ENCODE measurements at regions not wholly inside any gene's neighbourhood (a gene's known extent, or its start where the extent isn't known, plus 50 kb on each side); places are given as distances from the start of the nearest gene placed in this dataset.

- DNase-seq (ENCODE audit: low read depth in 4 of 6, low spot score in 6 of 6), result no peak
These were observed 152.0 kb downstream of the INSIG2 start for GRCh38 chr2:118240276-118240675.

GRCh38 chr2:118239284-118239683 lies 151.0 kb downstream of the INSIG2 start:
- Histone ChIP-seq H3K4me3 (ENCODE audit: low read depth, low read length) (no peak overlapping the region), H3K9me3 (ENCODE audit: control insufficient read depth, insufficient read depth, low read length) (no peaks in the 10 kb centered on the region), H3K27ac (ENCODE audit: low read depth, low read length) (no peak overlapping the region), H3K36me3 (ENCODE audit: control insufficient read depth, insufficient read depth, low read length) (no peaks in the 10 kb centered on the region), H3K4me1 (ENCODE audit: control insufficient read depth, insufficient read depth, low read length) (no peaks in the 10 kb centered on the region), H3K27me3 (ENCODE audit: control insufficient read depth, insufficient read depth, low read length) (no peaks in the 10 kb centered on the region)
- 93% methylated on average over 5 of the region's 5 CpGs for WGBS (ENCODE audit: insufficient coverage)
- DNase-seq (ENCODE audit: low read depth in 4 of 6, low spot score in 6 of 6), result no peak

More at GRCh38 chr2:118240276-118240675, 152.0 kb downstream of the INSIG2 start:
- H3K9me3 ChIP-seq (ENCODE audit: control insufficient read depth, insufficient read depth, low read length), result no peaks in the 10 kb centered on the region
- H3K4me1 ChIP-seq (ENCODE audit: control insufficient read depth, insufficient read depth, low read length), result no peaks in the 10 kb centered on the region
- H3K36me3 ChIP-seq (ENCODE audit: control insufficient read depth, insufficient read depth, low read length), result no peaks in the 10 kb centered on the region
- WGBS (ENCODE audit: insufficient coverage), result 93% methylated on average over 2 of the region's 2 CpGs
- no peak overlapping the region for H3K4me3 ChIP-seq (ENCODE audit: low read depth, low read length)
- no peaks in the 10 kb centered on the region for H3K27me3 ChIP-seq (ENCODE audit: control insufficient read depth, insufficient read depth, low read length)
- no peak overlapping the region for H3K27ac ChIP-seq (ENCODE audit: low read depth, low read length)

- DNase-seq (ENCODE audit: low read depth in 4 of 6, low spot score in 6 of 6), result no peak
- Histone ChIP-seq H3K9me3 (ENCODE audit: control insufficient read depth, insufficient read depth, low read length) (no peaks in the 10 kb centered on the region), H3K4me3 (ENCODE audit: low read depth, low read length) (no peak overlapping the region), H3K36me3 (ENCODE audit: control insufficient read depth, insufficient read depth, low read length) (no peaks in the 10 kb centered on the region), H3K27me3 (ENCODE audit: control insufficient read depth, insufficient read depth, low read length) (no peaks in the 10 kb centered on the region), H3K27ac (ENCODE audit: low read depth, low read length) (no peak overlapping the region), H3K4me1 (ENCODE audit: control insufficient read depth, insufficient read depth, low read length) (no peaks in the 10 kb centered on the region)
These were observed 149.2 kb downstream of the INSIG2 start for GRCh38 chr2:118237451-118237850.

- no peaks in the 10 kb centered on the region for H3K27me3 ChIP-seq (ENCODE audit: control insufficient read depth, insufficient read depth, low read length)
- no peaks in the 10 kb centered on the region for H3K9me3 ChIP-seq (ENCODE audit: control insufficient read depth, insufficient read depth, low read length)
- H3K4me1 ChIP-seq (ENCODE audit: control insufficient read depth, insufficient read depth, low read length), result no peaks in the 10 kb centered on the region
- H3K4me3 ChIP-seq (ENCODE audit: low read depth, low read length), result no peak overlapping the region
- WGBS (ENCODE audit: insufficient coverage), result 76% methylated on average over 7 of the region's 9 CpGs
- no peak for DNase-seq (ENCODE audit: low read depth in 4 of 6, low spot score in 6 of 6)
- no peak overlapping the region for H3K27ac ChIP-seq (ENCODE audit: low read depth, low read length)
- H3K36me3 ChIP-seq (ENCODE audit: control insufficient read depth, insufficient read depth, low read length), result no peaks in the 10 kb centered on the region
These were observed 144.5 kb downstream of the INSIG2 start for GRCh38 chr2:118232796-118233195.

- no peak overlapping the region for H3K27ac ChIP-seq (ENCODE audit: low read depth, low read length)
- no peaks in the 10 kb centered on the region for H3K9me3 ChIP-seq (ENCODE audit: control insufficient read depth, insufficient read depth, low read length)
- DNase-seq (ENCODE audit: low read depth in 4 of 6, low spot score in 6 of 6), result no peak
- no peak overlapping the region for H3K4me3 ChIP-seq (ENCODE audit: low read depth, low read length)
- H3K27me3 ChIP-seq (ENCODE audit: control insufficient read depth, insufficient read depth, low read length), result no peaks in the 10 kb centered on the region
- H3K4me1 ChIP-seq (ENCODE audit: control insufficient read depth, insufficient read depth, low read length), result no peaks in the 10 kb centered on the region
- 86% methylated on average over 1 of the region's 3 CpGs for WGBS (ENCODE audit: insufficient coverage)
- no peaks in the 10 kb centered on the region for H3K36me3 ChIP-seq (ENCODE audit: control insufficient read depth, insufficient read depth, low read length)
These were observed 144.1 kb downstream of the INSIG2 start for GRCh38 chr2:118232391-118232790.

- DNase-seq (ENCODE audit: low read depth in 4 of 6, low spot score in 6 of 6), result no peak
- H3K4me3 ChIP-seq (ENCODE audit: low read depth, low read length), result no peak overlapping the region
- no peak overlapping the region for H3K27ac ChIP-seq (ENCODE audit: low read depth, low read length)
- no peaks in the 10 kb centered on the region for H3K4me1 ChIP-seq (ENCODE audit: control insufficient read depth, insufficient read depth, low read length)
- H3K27me3 ChIP-seq (ENCODE audit: control insufficient read depth, insufficient read depth, low read length), result peaks cover 3% of the 10 kb centered on the region
- H3K36me3 ChIP-seq (ENCODE audit: control insufficient read depth, insufficient read depth, low read length), result no peaks in the 10 kb centered on the region
- 78% methylated on average over 3 of the region's 6 CpGs for whole genome bisulfite sequencing (ENCODE audit: insufficient coverage)
- no peaks in the 10 kb centered on the region for H3K9me3 ChIP-seq (ENCODE audit: control insufficient read depth, insufficient read depth, low read length)
These were observed 143.5 kb downstream of the INSIG2 start for GRCh38 chr2:118231759-118232158.

GRCh38 chr2:118227698-118228508 lies 139.6 kb downstream of the INSIG2 start:
- Histone ChIP-seq H3K4me1 (ENCODE audit: control insufficient read depth, insufficient read depth, low read length) (peaks cover 19% of the 10 kb centered on the region), H3K27ac (ENCODE audit: low read depth, low read length) (no peak overlapping the region), H3K27me3 (ENCODE audit: control insufficient read depth, insufficient read depth, low read length) (peaks cover 41% of the 10 kb centered on the region), H3K36me3 (ENCODE audit: control insufficient read depth, insufficient read depth, low read length) (no peaks in the 10 kb centered on the region), H3K4me3 (ENCODE audit: low read depth, low read length) (no peak overlapping the region), H3K9me3 (ENCODE audit: control insufficient read depth, insufficient read depth, low read length) (no peaks in the 10 kb centered on the region)
- 70% methylated on average over 3 of the region's 6 CpGs for whole genome bisulfite sequencing (ENCODE audit: insufficient coverage)
- DNase-seq (ENCODE audit: low read depth in 4 of 6, low spot score in 6 of 6), result no peak

GRCh38 chr2:118225666-118226065 lies 137.4 kb downstream of the INSIG2 start:
- no peak overlapping the region for H3K27ac ChIP-seq (ENCODE audit: low read depth, low read length)

GRCh38 chr2:118224895-118225311 lies 136.6 kb downstream of the INSIG2 start:
- H3K4me3 ChIP-seq (ENCODE audit: low read depth, low read length), result no peak overlapping the region
- H3K4me1 ChIP-seq (ENCODE audit: control insufficient read depth, insufficient read depth, low read length), result peaks cover 19% of the 10 kb centered on the region
- H3K27ac ChIP-seq (ENCODE audit: low read depth, low read length), result peak overlapping the region; percentile 22
- no peaks in the 10 kb centered on the region for H3K36me3 ChIP-seq (ENCODE audit: control insufficient read depth, insufficient read depth, low read length)
- peaks cover 55% of the 10 kb centered on the region for H3K27me3 ChIP-seq (ENCODE audit: control insufficient read depth, insufficient read depth, low read length)
- 40% methylated on average over 4 of the region's 15 CpGs for WGBS (ENCODE audit: insufficient coverage)
- peak in 2 of 6 donors; percentile 58 to 76 for DNase-seq (ENCODE audit: low read depth in 4 of 6, low spot score in 6 of 6)
- no peaks in the 10 kb centered on the region for H3K9me3 ChIP-seq (ENCODE audit: control insufficient read depth, insufficient read depth, low read length)

More at GRCh38 chr2:118225666-118226065, 137.4 kb downstream of the INSIG2 start:
- Histone ChIP-seq H3K36me3 (ENCODE audit: control insufficient read depth, insufficient read depth, low read length) (no peaks in the 10 kb centered on the region), H3K27me3 (ENCODE audit: control insufficient read depth, insufficient read depth, low read length) (peaks cover 55% of the 10 kb centered on the region), H3K4me1 (ENCODE audit: control insufficient read depth, insufficient read depth, low read length) (peaks cover 19% of the 10 kb centered on the region), H3K4me3 (ENCODE audit: low read depth, low read length) (no peak overlapping the region), H3K9me3 (ENCODE audit: control insufficient read depth, insufficient read depth, low read length) (no peaks in the 10 kb centered on the region)
- peak in 2 of 6 donors; percentile 23 to 45 for DNase-seq (ENCODE audit: low read depth in 4 of 6, low spot score in 6 of 6)
- WGBS (ENCODE audit: insufficient coverage), result 65% methylated on average over 5 of the region's 9 CpGs
